H1 (cell line): ENCODE measurements at regions not wholly inside any gene's neighbourhood (a gene's known extent, or its start where the extent isn't known, plus 50 kb on each side); places are given as distances from the start of the nearest gene placed in this dataset.

ENCODE experiments used
- CTCF ChIA-PET: fragments of 300-600 bp; sonication (Branson Sonifier 250); formaldehyde crosslinking; loops from one replicate; lab custom pipeline; 2021; ENCODE audit not compliant: partially characterized antibody; lab: Charles Lee
- POLR2A ChIA-PET: fragments of 300-600 bp; sonication (Branson Sonifier 250); formaldehyde crosslinking; loops from one replicate; lab custom pipeline; 2021; ENCODE audit warnings: inconsistent platforms; ENCODE audit not compliant: partially characterized antibody; lab: Charles Lee
- DNase-seq, 2 experiments: peaks; one replicate each; pipeline versions ENCODE4 v3.0.0 to v3.0.0-alpha.2; 2010 to 2022; ENCODE audit warnings: low spot score in 2 of 2, low read depth in 1 of 2, mixed read lengths in 1 of 2
- FAIRE-seq: peaks from 2 replicates; lab custom pipeline; 2011; peaks lifted over from hg19 to GRCh38; lab: Jason Lieb, UNC
- H2AFZ ChIP-seq: 2 replicates; pipeline ENCODE4 v1.8.1; 2012; ENCODE audit warnings: low read length, inconsistent platforms
- H2AK5ac ChIP-seq: 2 replicates; pipeline ENCODE4 v1.6.1; 2013; ENCODE audit warnings: low read depth, low read length
- H2BK120ac ChIP-seq: replicated peaks from 2 replicates; pipeline ENCODE3; 2013; ENCODE audit warnings: low read depth, low read length, inconsistent platforms
- H2BK12ac ChIP-seq: 2 replicates; pipeline ENCODE4 v1.6.1; 2013; ENCODE audit warnings: low read depth, low read length
- H2BK15ac ChIP-seq: 2 replicates; pipeline ENCODE4 v1.6.1; 2013; ENCODE audit warnings: low read length
- H2BK20ac ChIP-seq: 2 replicates; pipeline ENCODE4 v1.6.1; 2013; ENCODE audit warnings: low read length
- H2BK5ac ChIP-seq: 2 replicates; pipeline ENCODE4 v1.6.1; 2013; ENCODE audit warnings: low read depth, low read length
- H3K14ac ChIP-seq: 2 replicates; pipeline ENCODE4 v1.6.1; 2013; ENCODE audit warnings: inconsistent platforms; ENCODE audit not compliant: insufficient read length
- H3K18ac ChIP-seq: 2 replicates; pipeline ENCODE4 v1.6.1; 2013; ENCODE audit warnings: low read length; ENCODE audit errors: extremely low read depth
- H3K23ac ChIP-seq: 2 replicates; pipeline ENCODE4 v1.6.1; 2013; ENCODE audit warnings: inconsistent platforms; ENCODE audit not compliant: insufficient read length
- H3K23me2 ChIP-seq: 2 replicates; pipeline ENCODE4 v1.6.1; 2013; ENCODE audit warnings: low read depth, low read length
- H3K27ac ChIP-seq: 2 replicates; pipeline ENCODE4 v1.6.1; 2011; ENCODE audit warnings: low read depth, low read length, inconsistent platforms
- H3K27me3 ChIP-seq, 4 experiments: replicated peaks in 1 of 4; 1 replicate in 1 of 4; 2 replicates in 3 of 4; pipeline versions ENCODE4 v1.6.1 to v1.8.1; 2011 to 2013; ENCODE audit warnings: low read length in 3 of 4, mild to moderate bottlenecking in 3 of 4, inconsistent platforms in 2 of 4, mixed read lengths in 2 of 4, moderate library complexity in 1 of 4; ENCODE audit not compliant: control insufficient read depth in 3 of 4, insufficient read depth in 3 of 4; ENCODE audit errors: extremely low read depth in 1 of 4
- H3K36me3 ChIP-seq, 4 experiments: 2 replicates each; pipeline versions ENCODE4 v1.6.1 to v1.8.1; 2011 to 2013; ENCODE audit warnings: mild to moderate bottlenecking in 4 of 4, low read length in 3 of 4, moderate library complexity in 2 of 4, control low read depth in 1 of 4, inconsistent platforms in 1 of 4; ENCODE audit not compliant: insufficient read depth in 4 of 4, control insufficient read depth in 2 of 4
- H3K4ac ChIP-seq: replicated peaks from 2 replicates; pipeline ENCODE3; 2013; ENCODE audit warnings: low read length, low read depth, mixed read lengths, inconsistent platforms; ENCODE audit not compliant: insufficient read length
- H3K4me1 ChIP-seq, 4 experiments: replicated peaks in 1 of 4; 1 replicate in 1 of 4; 2 replicates in 3 of 4; pipeline versions ENCODE4 v1.6.1 to v1.8.1; 2011 to 2013; ENCODE audit warnings: low read length in 3 of 4, inconsistent platforms in 2 of 4, mixed read lengths in 1 of 4; ENCODE audit not compliant: insufficient read depth in 4 of 4, control insufficient read depth in 3 of 4
- H3K4me2 ChIP-seq, 2 experiments: 2 replicates each; pipeline versions ENCODE4 v1.6.1 to v1.8.1; 2011 to 2013; ENCODE audit warnings: low read depth in 2 of 2, low read length in 2 of 2, control low read depth in 1 of 2, inconsistent platforms in 1 of 2, mild to moderate bottlenecking in 1 of 2; ENCODE audit not compliant: insufficient read depth in 1 of 2
- H3K4me3 ChIP-seq, 4 experiments: fragments of 200-600, 300-600 bp in 1 of 4; sonication (generic), shearing (Covaris generic), sonication (Bioruptor Twin) in 1 of 4; 2 replicates each; pipeline versions ENCODE4 v1.5.1 to v1.8.1; 2011 to 2016; ENCODE audit warnings: low read length in 4 of 4, low read depth in 3 of 4, control low read depth in 2 of 4, inconsistent platforms in 2 of 4, mild to moderate bottlenecking in 2 of 4, mixed read lengths in 1 of 4, moderate library complexity in 1 of 4; ENCODE audit not compliant: insufficient read depth in 2 of 4; ENCODE audit errors: extremely low read depth in 1 of 4
- H3K56ac ChIP-seq: replicated peaks from 2 replicates; pipeline ENCODE3; 2013; ENCODE audit warnings: low read depth, mild to moderate bottlenecking, mixed read lengths, low read length, inconsistent platforms; ENCODE audit not compliant: insufficient read length
- H3K79me1 ChIP-seq: 2 replicates; pipeline ENCODE4 v1.6.1; 2013; ENCODE audit warnings: low read depth, low read length, control low read depth
- H3K79me2 ChIP-seq, 2 experiments: 2 replicates each; pipeline versions ENCODE4 v1.6.1 to v1.8.1; 2012 to 2013; ENCODE audit warnings: low read length in 2 of 2, mild to moderate bottlenecking in 2 of 2, inconsistent platforms in 1 of 2; ENCODE audit not compliant: insufficient read depth in 2 of 2, control insufficient read depth in 1 of 2
- H3K9ac ChIP-seq, 4 experiments: replicated peaks in 1 of 4; 1 replicate in 1 of 4; 2 replicates in 3 of 4; pipeline versions ENCODE4 v1.6.1 to v1.8.1; 2011 to 2013; ENCODE audit warnings: low read depth in 3 of 4, low read length in 3 of 4, control low read depth in 2 of 4, mild to moderate bottlenecking in 2 of 4, moderate library complexity in 2 of 4, inconsistent platforms in 1 of 4; ENCODE audit errors: extremely low read depth in 1 of 4
- H3K9me3 ChIP-seq, 2 experiments: 2 replicates each; pipeline versions ENCODE4 v1.6.1 to v1.8.1; 2012 to 2013; ENCODE audit warnings: mild to moderate bottlenecking in 2 of 2, moderate library complexity in 2 of 2, control low read depth in 1 of 2, inconsistent platforms in 1 of 2, low read depth in 1 of 2, low read length in 1 of 2, mixed read lengths in 1 of 2; ENCODE audit not compliant: insufficient read depth in 2 of 2
- H4K20me1 ChIP-seq, 2 experiments: replicated peaks in 1 of 2; 2 replicates each; pipeline versions ENCODE3 to v1.8.1; 2011 to 2013; ENCODE audit warnings: inconsistent platforms in 2 of 2, low read length in 2 of 2, mild to moderate bottlenecking in 1 of 2; ENCODE audit not compliant: insufficient read depth in 2 of 2, control insufficient read depth in 1 of 2
- H4K5ac ChIP-seq: 2 replicates; pipeline ENCODE4 v1.6.1; 2013; ENCODE audit warnings: low read length, low read depth, mixed read lengths, inconsistent platforms; ENCODE audit not compliant: insufficient read length
- H4K8ac ChIP-seq: 2 replicates; pipeline ENCODE4 v1.8.0; 2013; ENCODE audit warnings: mild to moderate bottlenecking, moderate library complexity, low read length, inconsistent platforms; ENCODE audit not compliant: insufficient read depth; ENCODE audit errors: extremely low read depth
- H4K91ac ChIP-seq: replicated peaks from 2 replicates; pipeline ENCODE3; 2013; ENCODE audit warnings: low read length, mixed read lengths, inconsistent platforms; ENCODE audit not compliant: insufficient read length
- BACH1 ChIP-seq: IDR thresholded peaks from 2 replicates; pipeline ENCODE4 v1.6.1; 2012; ENCODE audit warnings: low read length, improper control_type of control experiment
- CEBPB ChIP-seq: IDR thresholded peaks from 2 replicates; pipeline ENCODE4 v1.6.1; 2012; ENCODE audit warnings: low read depth, low read length
- POLR2AphosphoS5 ChIP-seq: IDR thresholded peaks from 2 replicates; pipeline ENCODE4 v1.6.1; 2011; ENCODE audit warnings: low read depth, low read length
- SUZ12 ChIP-seq: fragments of 200-600 bp; sonication (generic); IDR thresholded peaks from 2 replicates; pipeline ENCODE4 v1.6.1; 2012; ENCODE audit warnings: mild to moderate bottlenecking, inconsistent platforms, low read length, moderate library complexity, mixed read lengths
- WGBS, 2 experiments: shearing (Covaris generic) in 1 of 2; methylation state at CpG; one replicate each; pipeline versions ENCODE4 v1.1.6 to v1.1.7; 2013 to 2015; ENCODE audit warnings: low lambda C conversion rate in 2 of 2, mixed read lengths in 2 of 2, inconsistent platforms in 1 of 2, low coverage in 1 of 2, missing lambda C conversion rate in 1 of 2; ENCODE audit not compliant: insufficient replicate concordance in 2 of 2, insufficient coverage in 1 of 2, insufficient read length in 1 of 2; ENCODE audit errors: extremely low coverage in 1 of 2, missing lambda C conversion rate in 1 of 2; 5-methylcytosine and 5-hydroxymethylcytosine counted together
- TF ChIP-seq, protein P1 (sequence below), 3 experiments: IDR thresholded peaks; 1 replicate in 2 of 3; 2 replicates in 1 of 3; pipeline versions ENCODE4 v1.5.1 to v1.6.1; 2011; ENCODE audit warnings: low read length in 3 of 3, mild to moderate bottlenecking in 3 of 3, inconsistent platforms in 2 of 3, low read depth in 1 of 3, moderate library complexity in 1 of 3; ENCODE audit not compliant: insufficient read depth in 1 of 3; ENCODE audit errors: control extremely low read depth in 1 of 3

DNA sequence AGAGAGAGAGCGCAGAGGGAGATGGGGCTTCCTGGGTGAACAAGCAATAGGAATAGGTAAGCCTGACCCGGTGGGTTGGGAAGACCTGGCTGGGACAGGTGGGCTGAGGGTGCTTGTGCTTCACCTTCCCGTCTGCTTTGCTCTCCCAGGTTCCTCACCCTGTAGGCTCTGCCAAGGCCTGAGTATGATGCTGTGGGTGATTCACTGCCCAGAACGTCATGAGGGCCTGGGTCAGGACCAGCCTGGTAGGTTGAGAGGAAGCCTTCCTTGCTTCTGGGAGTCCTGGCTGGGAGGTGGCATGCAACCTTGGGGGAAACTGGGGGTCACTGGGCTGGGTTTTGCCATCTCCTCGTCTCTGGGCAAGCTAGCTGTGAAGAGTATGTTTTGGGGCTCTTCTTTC is 220.2 kb upstream of the APCDD1 start:
- no peak for FAIRE-seq

More for the DNA sequence above, 220.2 kb upstream of the APCDD1 start:
- H3K4ac ChIP-seq = no peak overlapping the region
- no peaks in the 10 kb centered on the region for H3K79me2 ChIP-seq
- no peak overlapping the region for H3K23ac ChIP-seq
- no peak overlapping the region for H2BK15ac ChIP-seq
- H2AK5ac ChIP-seq = no peak overlapping the region
- no peaks in the 10 kb centered on the region for H3K36me3 ChIP-seq
- H4K5ac ChIP-seq = no peak overlapping the region
- no peak overlapping the region for H3K4me2 ChIP-seq
- H3K18ac ChIP-seq = no peak overlapping the region
- no peak overlapping the region for H3K56ac ChIP-seq
- H3K4me3 ChIP-seq = no peak overlapping the region
- no peak overlapping the region for H2BK20ac ChIP-seq
- H3K27ac ChIP-seq = no peak overlapping the region
- no peak overlapping the region for H3K9ac ChIP-seq
- H3K14ac ChIP-seq = no peak overlapping the region
- H2BK12ac ChIP-seq = no peak overlapping the region
- H3K4me1 ChIP-seq = no peaks in the 10 kb centered on the region; a peak in 1 of 7 replicates
- H2BK5ac ChIP-seq = no peak overlapping the region
- 81% methylated on average over 5 of the region's 5 CpGs; no CpG with 5 or more reads in 1 of the 2 experiments for WGBS, 2 experiments
- POLR2A ChIA-PET = no interaction called here
- no peak overlapping the region for H4K91ac ChIP-seq
- no peak for TF ChIP-seq CEBPB
- no peak for TF ChIP-seq SUZ12
- TF ChIP-seq, protein P1, sequence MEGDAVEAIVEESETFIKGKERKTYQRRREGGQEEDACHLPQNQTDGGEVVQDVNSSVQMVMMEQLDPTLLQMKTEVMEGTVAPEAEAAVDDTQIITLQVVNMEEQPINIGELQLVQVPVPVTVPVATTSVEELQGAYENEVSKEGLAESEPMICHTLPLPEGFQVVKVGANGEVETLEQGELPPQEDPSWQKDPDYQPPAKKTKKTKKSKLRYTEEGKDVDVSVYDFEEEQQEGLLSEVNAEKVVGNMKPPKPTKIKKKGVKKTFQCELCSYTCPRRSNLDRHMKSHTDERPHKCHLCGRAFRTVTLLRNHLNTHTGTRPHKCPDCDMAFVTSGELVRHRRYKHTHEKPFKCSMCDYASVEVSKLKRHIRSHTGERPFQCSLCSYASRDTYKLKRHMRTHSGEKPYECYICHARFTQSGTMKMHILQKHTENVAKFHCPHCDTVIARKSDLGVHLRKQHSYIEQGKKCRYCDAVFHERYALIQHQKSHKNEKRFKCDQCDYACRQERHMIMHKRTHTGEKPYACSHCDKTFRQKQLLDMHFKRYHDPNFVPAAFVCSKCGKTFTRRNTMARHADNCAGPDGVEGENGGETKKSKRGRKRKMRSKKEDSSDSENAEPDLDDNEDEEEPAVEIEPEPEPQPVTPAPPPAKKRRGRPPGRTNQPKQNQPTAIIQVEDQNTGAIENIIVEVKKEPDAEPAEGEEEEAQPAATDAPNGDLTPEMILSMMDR (IDR thresholded peaks at IDR 0.05; ENCODE audit: control extremely low read depth in 1 of 3, insufficient read depth in 1 of 3, low read depth in 1 of 3, low read length in 3 of 3) = no peak
- TF ChIP-seq BACH1 = no peak
- no peak for TF ChIP-seq POLR2AphosphoS5
- TF ChIP-seq, all 59 proteins: peak for 0
- Histone ChIP-seq H4K20me1 (no peaks in the 10 kb centered on the region), H3K27me3 (no peaks in the 10 kb centered on the region), H3K9me3 (peaks cover 0 to 3% of the 10 kb centered on the region in 2 experiments; a peak in 1 of 4 replicates), H3K79me1 (no peaks in the 10 kb centered on the region), H2BK120ac (no peak overlapping the region), H2AFZ (no peak overlapping the region), H4K8ac (no peak overlapping the region), H3K23me2 (no peaks in the 10 kb centered on the region)
- no peak for DNase-seq
- CTCF ChIA-PET = no interaction called here
